ENCODE measurements at regions not wholly inside any gene's neighbourhood (a gene's known extent, or its start where the extent isn't known, plus 50 kb on each side); places are given as distances from the start of the nearest gene placed in this dataset.

GRCh38 chr4:121457278-121457875, 76.6 kb upstream of the QRFPR start:
- no peak overlapping the region for H3K4me2 ChIP-seq (ENCODE audit: low read depth, low read length, poor library complexity, severe bottlenecking)
- H3F3A ChIP-seq (ENCODE audit: low read depth): no peaks in the 10 kb centered on the region
- TF ChIP-seq EZH2phosphoT487 (IDR thresholded peaks at IDR 0.05; ENCODE audit: borderline replicate concordance): no peak
- TF ChIP-seq CTCF (conservative IDR thresholded peaks at IDR 0.05; ENCODE audit: low read length): no peak
- no peaks in the 10 kb centered on the region for H3K79me2 ChIP-seq (ENCODE audit: insufficient read depth, low read length)
- H3K9me2 ChIP-seq (replicated peaks; ENCODE audit: low read depth, low read length): no peaks in the 10 kb centered on the region
- H4K20me1 ChIP-seq (ENCODE audit: insufficient read depth, low read length, poor library complexity, severe bottlenecking): no peaks in the 10 kb centered on the region
- H2AFZ ChIP-seq (ENCODE audit: low read length): no peak overlapping the region
- no peaks in the 10 kb centered on the region for H3K4me1 ChIP-seq (ENCODE audit: insufficient read depth, low read length, poor library complexity, severe bottlenecking)
- H3K36me3 ChIP-seq (ENCODE audit: insufficient read depth, low read length): no peaks in the 10 kb centered on the region
- no peaks in the 10 kb centered on the region for H3K27me3 ChIP-seq (ENCODE audit: insufficient read depth, low read length, poor library complexity, severe bottlenecking)
- no peak overlapping the region for H3K4me3 ChIP-seq (ENCODE audit: low read length, poor library complexity, severe bottlenecking)
- H3K9ac ChIP-seq (ENCODE audit: low read depth, low read length, poor library complexity, severe bottlenecking): no peak overlapping the region
- H3K9me3 ChIP-seq (ENCODE audit: insufficient read depth, low read depth, low read length): no peaks in the 10 kb centered on the region

- Histone ChIP-seq H3K9me3 (ENCODE audit: insufficient read depth, low read depth, low read length) (no peaks in the 10 kb centered on the region), H3K27me3 (ENCODE audit: insufficient read depth, low read length, poor library complexity, severe bottlenecking) (no peaks in the 10 kb centered on the region), H3F3A (ENCODE audit: low read depth) (no peaks in the 10 kb centered on the region), H3K9me2 (replicated peaks; ENCODE audit: low read depth, low read length) (no peaks in the 10 kb centered on the region), H3K4me1 (ENCODE audit: insufficient read depth, low read length, poor library complexity, severe bottlenecking) (no peaks in the 10 kb centered on the region), H3K36me3 (ENCODE audit: insufficient read depth, low read length) (no peaks in the 10 kb centered on the region), H3K4me3 (ENCODE audit: low read length, poor library complexity, severe bottlenecking) (no peak overlapping the region), H4K20me1 (ENCODE audit: insufficient read depth, low read length, poor library complexity, severe bottlenecking) (no peaks in the 10 kb centered on the region), H3K9ac (ENCODE audit: low read depth, low read length, poor library complexity, severe bottlenecking) (no peak overlapping the region), H3K79me2 (ENCODE audit: insufficient read depth, low read length) (no peaks in the 10 kb centered on the region), H2AFZ (ENCODE audit: low read length) (no peak overlapping the region), H3K4me2 (ENCODE audit: low read depth, low read length, poor library complexity, severe bottlenecking) (no peak overlapping the region)
- TF ChIP-seq EZH2phosphoT487 (IDR thresholded peaks at IDR 0.05; ENCODE audit: borderline replicate concordance) (no peak), CTCF (conservative IDR thresholded peaks at IDR 0.05; ENCODE audit: low read length) (no peak)
Measured at GRCh38 chr4:121455285-121455684, 74.5 kb upstream of the QRFPR start.

GRCh38 chr4:121454251-121454979, 73.6 kb upstream of the QRFPR start:
- no peaks in the 10 kb centered on the region for H3K9me3 ChIP-seq (ENCODE audit: insufficient read depth, low read depth, low read length)
- no peak overlapping the region for H3K9ac ChIP-seq (ENCODE audit: low read depth, low read length, poor library complexity, severe bottlenecking)
- no peaks in the 10 kb centered on the region for H3K9me2 ChIP-seq (replicated peaks; ENCODE audit: low read depth, low read length)
- H3F3A ChIP-seq (ENCODE audit: low read depth): no peaks in the 10 kb centered on the region
- no peak overlapping the region for H3K4me3 ChIP-seq (ENCODE audit: low read length, poor library complexity, severe bottlenecking)
- no peaks in the 10 kb centered on the region for H4K20me1 ChIP-seq (ENCODE audit: insufficient read depth, low read length, poor library complexity, severe bottlenecking)
- no peaks in the 10 kb centered on the region for H3K4me1 ChIP-seq (ENCODE audit: insufficient read depth, low read length, poor library complexity, severe bottlenecking)
- H2AFZ ChIP-seq (ENCODE audit: low read length): no peak overlapping the region
- no peaks in the 10 kb centered on the region for H3K79me2 ChIP-seq (ENCODE audit: insufficient read depth, low read length)
- H3K4me2 ChIP-seq (ENCODE audit: low read depth, low read length, poor library complexity, severe bottlenecking): no peak overlapping the region
- H3K36me3 ChIP-seq (ENCODE audit: insufficient read depth, low read length): no peaks in the 10 kb centered on the region
- TF ChIP-seq CTCF (conservative IDR thresholded peaks at IDR 0.05; ENCODE audit: low read length) (no peak), EZH2phosphoT487 (IDR thresholded peaks at IDR 0.05; ENCODE audit: borderline replicate concordance) (no peak)
- H3K27me3 ChIP-seq (ENCODE audit: insufficient read depth, low read length, poor library complexity, severe bottlenecking): no peaks in the 10 kb centered on the region

Data from Loucy (cell line).